Mammary epithelial cell (primary cell): ENCODE measurements at regions not wholly inside any gene's neighbourhood (a gene's known extent, or its start where the extent isn't known, plus 50 kb on each side); places are given as distances from the start of the nearest gene placed in this dataset.

Experiments used
- EZH2 ChIP-seq: IDR thresholded peaks from 2 replicates; pipeline ENCODE4 v1.6.1; 2012; ENCODE audit warnings: low read length, inconsistent platforms, borderline replicate concordance
- TF ChIP-seq, protein P1 (sequence below), 2 donors: IDR thresholded peaks in 1 of 2; conservative IDR thresholded peaks in 1 of 2; 2 replicates each; pipeline ENCODE4 v1.5.1; 2011 to 2012; ENCODE audit warnings: inconsistent platforms in 2 of 2, low read length in 2 of 2, mild to moderate bottlenecking in 2 of 2, control low read depth in 1 of 2, low read depth in 1 of 2; ENCODE audit not compliant: insufficient read depth in 1 of 2; ENCODE audit errors: extremely low read depth in 1 of 2

DNA sequence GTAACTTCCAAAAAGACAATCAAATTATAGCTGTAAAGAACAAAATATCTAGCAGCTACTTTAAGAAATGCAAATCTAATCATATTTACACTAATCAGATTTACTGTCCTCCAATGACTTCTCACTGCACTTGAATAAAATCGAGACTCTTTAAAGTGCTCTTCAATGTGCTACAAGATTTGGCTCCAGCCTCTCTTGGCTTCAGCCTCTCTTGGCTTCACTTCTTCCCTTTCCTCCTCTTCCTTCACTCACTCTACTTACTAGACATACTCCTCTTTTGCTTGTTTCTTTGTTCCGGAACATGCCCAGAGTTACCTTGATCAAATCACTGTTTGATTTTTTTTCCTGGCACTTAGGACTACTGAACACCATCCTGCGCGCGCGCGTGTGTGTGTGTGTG lies 495.4 kb downstream of the LMO7 start:
- TF ChIP-seq EZH2, result no peak
- TF ChIP-seq, protein P1, sequence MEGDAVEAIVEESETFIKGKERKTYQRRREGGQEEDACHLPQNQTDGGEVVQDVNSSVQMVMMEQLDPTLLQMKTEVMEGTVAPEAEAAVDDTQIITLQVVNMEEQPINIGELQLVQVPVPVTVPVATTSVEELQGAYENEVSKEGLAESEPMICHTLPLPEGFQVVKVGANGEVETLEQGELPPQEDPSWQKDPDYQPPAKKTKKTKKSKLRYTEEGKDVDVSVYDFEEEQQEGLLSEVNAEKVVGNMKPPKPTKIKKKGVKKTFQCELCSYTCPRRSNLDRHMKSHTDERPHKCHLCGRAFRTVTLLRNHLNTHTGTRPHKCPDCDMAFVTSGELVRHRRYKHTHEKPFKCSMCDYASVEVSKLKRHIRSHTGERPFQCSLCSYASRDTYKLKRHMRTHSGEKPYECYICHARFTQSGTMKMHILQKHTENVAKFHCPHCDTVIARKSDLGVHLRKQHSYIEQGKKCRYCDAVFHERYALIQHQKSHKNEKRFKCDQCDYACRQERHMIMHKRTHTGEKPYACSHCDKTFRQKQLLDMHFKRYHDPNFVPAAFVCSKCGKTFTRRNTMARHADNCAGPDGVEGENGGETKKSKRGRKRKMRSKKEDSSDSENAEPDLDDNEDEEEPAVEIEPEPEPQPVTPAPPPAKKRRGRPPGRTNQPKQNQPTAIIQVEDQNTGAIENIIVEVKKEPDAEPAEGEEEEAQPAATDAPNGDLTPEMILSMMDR (conservative IDR thresholded peaks at IDR 0.05 in 1 of 2, IDR thresholded peaks at IDR 0.05 in 1 of 2; ENCODE audit: extremely low read depth in 1 of 2, insufficient read depth in 1 of 2, low read depth in 1 of 2, low read length in 2 of 2), result no peak
